ENCODE measurements at regions not wholly inside any gene's neighbourhood (a gene's known extent, or its start where the extent isn't known, plus 50 kb on each side); places are given as distances from the start of the nearest gene placed in this dataset.

GRCh38 chr1:238624776-238625175 is 734.1 kb upstream of the ZP4 start:
- intact Hi-C loops (cut with DNase I), result no loop called here
- no peak for TF ChIP-seq POLR2A (IDR thresholded peaks at IDR 0.05)
- no peak for TF ChIP-seq CTCF (IDR thresholded peaks at IDR 0.05)
- TF ChIP-seq POLR2AphosphoS5 (IDR thresholded peaks at IDR 0.05; ENCODE audit: insufficient read depth in 1 of 2, low read depth in 1 of 2), result no peak
- no peak overlapping the region for H3K27ac ChIP-seq

GRCh38 chr1:238621405-238621804 is 730.7 kb upstream of the ZP4 start:
- no peaks in the 10 kb centered on the region for H3K9me3 ChIP-seq
- no peak for DNase-seq (ENCODE audit: extremely low spot score in 2 of 2)
- no peaks in the 10 kb centered on the region for H3K4me1 ChIP-seq
- H3K27me3 ChIP-seq, result no peaks in the 10 kb centered on the region
- H3K36me3 ChIP-seq, result no peaks in the 10 kb centered on the region
- TF ChIP-seq POLR2AphosphoS5 (IDR thresholded peaks at IDR 0.05; ENCODE audit: insufficient read depth in 1 of 2, low read depth in 1 of 2), result no peak
- no peak for TF ChIP-seq POLR2A (IDR thresholded peaks at IDR 0.05)
- TF ChIP-seq CTCF (IDR thresholded peaks at IDR 0.05), result no peak
- intact Hi-C loops (cut with DNase I), result no loop called here
- H3K4me3 ChIP-seq, result no peak overlapping the region
- H3K27ac ChIP-seq, result no peak overlapping the region

More at GRCh38 chr1:238624776-238625175, 734.1 kb upstream of the ZP4 start:
- DNase-seq (ENCODE audit: extremely low spot score in 2 of 2), result no peak
- Histone ChIP-seq H3K4me1 (no peaks in the 10 kb centered on the region), H3K9me3 (no peaks in the 10 kb centered on the region), H3K27me3 (no peaks in the 10 kb centered on the region), H3K4me3 (no peak overlapping the region), H3K36me3 (no peaks in the 10 kb centered on the region)

- Histone ChIP-seq H3K36me3 (no peaks in the 10 kb centered on the region), H3K27ac (no peak overlapping the region), H3K4me3 (no peak overlapping the region), H3K27me3 (no peaks in the 10 kb centered on the region), H3K9me3 (no peaks in the 10 kb centered on the region), H3K4me1 (no peaks in the 10 kb centered on the region)
- no peak for TF ChIP-seq POLR2A (IDR thresholded peaks at IDR 0.05)
- TF ChIP-seq POLR2AphosphoS5 (IDR thresholded peaks at IDR 0.05; ENCODE audit: insufficient read depth in 1 of 2, low read depth in 1 of 2), result no peak
- no peak for TF ChIP-seq CTCF (IDR thresholded peaks at IDR 0.05)
- DNase-seq (ENCODE audit: extremely low spot score in 2 of 2), result no peak
- intact Hi-C loops (cut with DNase I), result no loop called here
Observed at GRCh38 chr1:238619652-238620051, 728.9 kb upstream of the ZP4 start.

GRCh38 chr1:238611406-238611805 is 720.7 kb upstream of the ZP4 start:
- H3K4me3 ChIP-seq, result no peak overlapping the region
- no peak overlapping the region for H3K27ac ChIP-seq
- TF ChIP-seq POLR2A (IDR thresholded peaks at IDR 0.05) (no peak), POLR2AphosphoS5 (IDR thresholded peaks at IDR 0.05; ENCODE audit: insufficient read depth in 1 of 2, low read depth in 1 of 2) (no peak), CTCF (IDR thresholded peaks at IDR 0.05) (no peak)
- H3K9me3 ChIP-seq, result no peaks in the 10 kb centered on the region
- no peak for DNase-seq (ENCODE audit: extremely low spot score in 2 of 2)
- no peaks in the 10 kb centered on the region for H3K36me3 ChIP-seq
- no peaks in the 10 kb centered on the region for H3K27me3 ChIP-seq
- intact Hi-C loops (cut with DNase I), result no loop called here
- no peaks in the 10 kb centered on the region for H3K4me1 ChIP-seq

- no peaks in the 10 kb centered on the region for H3K9me3 ChIP-seq
- H3K4me1 ChIP-seq, result no peaks in the 10 kb centered on the region
- no peak for DNase-seq (ENCODE audit: extremely low spot score in 2 of 2)
- intact Hi-C loops (cut with DNase I), result no loop called here
- H3K36me3 ChIP-seq, result no peaks in the 10 kb centered on the region
- TF ChIP-seq POLR2AphosphoS5 (IDR thresholded peaks at IDR 0.05; ENCODE audit: insufficient read depth in 1 of 2, low read depth in 1 of 2) (no peak), CTCF (IDR thresholded peaks at IDR 0.05) (no peak), POLR2A (IDR thresholded peaks at IDR 0.05) (no peak)
- H3K27me3 ChIP-seq, result no peaks in the 10 kb centered on the region
- no peak overlapping the region for H3K4me3 ChIP-seq
- H3K27ac ChIP-seq, result no peak overlapping the region
Observed at GRCh38 chr1:238608144-238608543, 717.4 kb upstream of the ZP4 start.

All from vagina (tissue), 2 donors.